ENCODE measurements at regions not wholly inside any gene's neighbourhood (a gene's known extent, or its start where the extent isn't known, plus 50 kb on each side); places are given as distances from the start of the nearest gene placed in this dataset.

- no peak overlapping the region for H3K27ac ChIP-seq (ENCODE audit: low read depth, low read length)
- H3K9ac ChIP-seq (ENCODE audit: low read length), result no peak overlapping the region
- no peak overlapping the region for H3K4me3 ChIP-seq (ENCODE audit: low read length)
- H3K36me3 ChIP-seq (ENCODE audit: control insufficient read depth, insufficient read depth, low read length), result no peaks in the 10 kb centered on the region
- no peaks in the 10 kb centered on the region for H3K27me3 ChIP-seq (ENCODE audit: control insufficient read depth, insufficient read depth, low read length)
- peaks cover 2% of the 10 kb centered on the region for H3K4me1 ChIP-seq (ENCODE audit: control insufficient read depth, insufficient read depth, low read length)
Measured at GRCh38 chr12:90622431-90622830, 332.5 kb downstream of the CCER1 start.

GRCh38 chr12:90621927-90622326, 333.0 kb downstream of the CCER1 start:
- H3K4me1 ChIP-seq (ENCODE audit: control insufficient read depth, insufficient read depth, low read length), result peaks cover 2% of the 10 kb centered on the region
- no peak overlapping the region for H3K9ac ChIP-seq (ENCODE audit: low read length)
- H3K36me3 ChIP-seq (ENCODE audit: control insufficient read depth, insufficient read depth, low read length), result no peaks in the 10 kb centered on the region
- no peak overlapping the region for H3K4me3 ChIP-seq (ENCODE audit: low read length)
- H3K27ac ChIP-seq (ENCODE audit: low read depth, low read length), result no peak overlapping the region
- H3K27me3 ChIP-seq (ENCODE audit: control insufficient read depth, insufficient read depth, low read length), result no peaks in the 10 kb centered on the region

- Histone ChIP-seq H3K27ac (ENCODE audit: low read depth, low read length) (no peak overlapping the region), H3K27me3 (ENCODE audit: control insufficient read depth, insufficient read depth, low read length) (no peaks in the 10 kb centered on the region), H3K4me3 (ENCODE audit: low read length) (no peak overlapping the region), H3K9ac (ENCODE audit: low read length) (no peak overlapping the region), H3K36me3 (ENCODE audit: control insufficient read depth, insufficient read depth, low read length) (no peaks in the 10 kb centered on the region), H3K4me1 (ENCODE audit: control insufficient read depth, insufficient read depth, low read length) (peaks cover 2% of the 10 kb centered on the region)
Measured at GRCh38 chr12:90619943-90620342, 335.0 kb downstream of the CCER1 start.

GRCh38 chr12:90618586-90618985, 336.4 kb downstream of the CCER1 start:
- Histone ChIP-seq H3K27me3 (ENCODE audit: control insufficient read depth, insufficient read depth, low read length) (no peaks in the 10 kb centered on the region), H3K4me3 (ENCODE audit: low read length) (no peak overlapping the region), H3K27ac (ENCODE audit: low read depth, low read length) (no peak overlapping the region), H3K4me1 (ENCODE audit: control insufficient read depth, insufficient read depth, low read length) (peaks cover 2% of the 10 kb centered on the region), H3K36me3 (ENCODE audit: control insufficient read depth, insufficient read depth, low read length) (no peaks in the 10 kb centered on the region), H3K9ac (ENCODE audit: low read length) (no peak overlapping the region)

GRCh38 chr12:90611891-90612290, 343.1 kb downstream of the CCER1 start:
- no peaks in the 10 kb centered on the region for H3K4me1 ChIP-seq (ENCODE audit: control insufficient read depth, insufficient read depth, low read length)
- no peak overlapping the region for H3K4me3 ChIP-seq (ENCODE audit: low read length)
- no peak overlapping the region for H3K27ac ChIP-seq (ENCODE audit: low read depth, low read length)
- H3K27me3 ChIP-seq (ENCODE audit: control insufficient read depth, insufficient read depth, low read length), result no peaks in the 10 kb centered on the region
- H3K36me3 ChIP-seq (ENCODE audit: control insufficient read depth, insufficient read depth, low read length), result no peaks in the 10 kb centered on the region
- no peak overlapping the region for H3K9ac ChIP-seq (ENCODE audit: low read length)

GRCh38 chr12:90611048-90611447, 343.9 kb downstream of the CCER1 start:
- Histone ChIP-seq H3K27ac (ENCODE audit: low read depth, low read length) (no peak overlapping the region), H3K27me3 (ENCODE audit: control insufficient read depth, insufficient read depth, low read length) (no peaks in the 10 kb centered on the region), H3K4me3 (ENCODE audit: low read length) (no peak overlapping the region), H3K4me1 (ENCODE audit: control insufficient read depth, insufficient read depth, low read length) (no peaks in the 10 kb centered on the region), H3K9ac (ENCODE audit: low read length) (no peak overlapping the region), H3K36me3 (ENCODE audit: control insufficient read depth, insufficient read depth, low read length) (no peaks in the 10 kb centered on the region)

- H3K9ac ChIP-seq (ENCODE audit: low read length), result no peak overlapping the region
- no peaks in the 10 kb centered on the region for H3K27me3 ChIP-seq (ENCODE audit: control insufficient read depth, insufficient read depth, low read length)
- no peaks in the 10 kb centered on the region for H3K36me3 ChIP-seq (ENCODE audit: control insufficient read depth, insufficient read depth, low read length)
- H3K27ac ChIP-seq (ENCODE audit: low read depth, low read length), result no peak overlapping the region
- H3K4me3 ChIP-seq (ENCODE audit: low read length), result no peak overlapping the region
- no peaks in the 10 kb centered on the region for H3K4me1 ChIP-seq (ENCODE audit: control insufficient read depth, insufficient read depth, low read length)
Measured at GRCh38 chr12:90593596-90594295, 361.2 kb downstream of the CCER1 start.

- Histone ChIP-seq H3K27me3 (ENCODE audit: control insufficient read depth, insufficient read depth, low read length) (no peaks in the 10 kb centered on the region), H3K9ac (ENCODE audit: low read length) (no peak overlapping the region), H3K4me1 (ENCODE audit: control insufficient read depth, insufficient read depth, low read length) (no peaks in the 10 kb centered on the region), H3K36me3 (ENCODE audit: control insufficient read depth, insufficient read depth, low read length) (no peaks in the 10 kb centered on the region), H3K27ac (ENCODE audit: low read depth, low read length) (no peak overlapping the region), H3K4me3 (ENCODE audit: low read length) (no peak overlapping the region)
Measured at GRCh38 chr12:90589956-90590355, 365.0 kb downstream of the CCER1 start.

GRCh38 chr12:90585640-90586304, 369.2 kb downstream of the CCER1 start:
- H3K27me3 ChIP-seq (ENCODE audit: control insufficient read depth, insufficient read depth, low read length), result no peaks in the 10 kb centered on the region
- no peaks in the 10 kb centered on the region for H3K4me1 ChIP-seq (ENCODE audit: control insufficient read depth, insufficient read depth, low read length)
- H3K27ac ChIP-seq (ENCODE audit: low read depth, low read length), result no peak overlapping the region
- no peaks in the 10 kb centered on the region for H3K36me3 ChIP-seq (ENCODE audit: control insufficient read depth, insufficient read depth, low read length)
- no peak overlapping the region for H3K9ac ChIP-seq (ENCODE audit: low read length)
- no peak overlapping the region for H3K4me3 ChIP-seq (ENCODE audit: low read length)

- Histone ChIP-seq H3K27ac (ENCODE audit: low read depth, low read length) (no peak overlapping the region), H3K4me3 (ENCODE audit: low read length) (no peak overlapping the region), H3K36me3 (ENCODE audit: control insufficient read depth, insufficient read depth, low read length) (no peaks in the 10 kb centered on the region), H3K27me3 (ENCODE audit: control insufficient read depth, insufficient read depth, low read length) (no peaks in the 10 kb centered on the region), H3K4me1 (ENCODE audit: control insufficient read depth, insufficient read depth, low read length) (no peaks in the 10 kb centered on the region), H3K9ac (ENCODE audit: low read length) (no peak overlapping the region)
Measured at GRCh38 chr12:90576707-90577106, 378.3 kb downstream of the CCER1 start.

GRCh38 chr12:90575995-90576394, 379.0 kb downstream of the CCER1 start:
- no peaks in the 10 kb centered on the region for H3K4me1 ChIP-seq (ENCODE audit: control insufficient read depth, insufficient read depth, low read length)

GRCh38 chr12:90574676-90575075, 380.3 kb downstream of the CCER1 start:
- Histone ChIP-seq H3K4me1 (ENCODE audit: control insufficient read depth, insufficient read depth, low read length) (no peaks in the 10 kb centered on the region), H3K4me3 (ENCODE audit: low read length) (no peak overlapping the region), H3K9ac (ENCODE audit: low read length) (no peak overlapping the region), H3K36me3 (ENCODE audit: control insufficient read depth, insufficient read depth, low read length) (no peaks in the 10 kb centered on the region), H3K27ac (ENCODE audit: low read depth, low read length) (no peak overlapping the region), H3K27me3 (ENCODE audit: control insufficient read depth, insufficient read depth, low read length) (no peaks in the 10 kb centered on the region)

More at GRCh38 chr12:90575995-90576394, 379.0 kb downstream of the CCER1 start:
- H3K36me3 ChIP-seq (ENCODE audit: control insufficient read depth, insufficient read depth, low read length), result no peaks in the 10 kb centered on the region
- H3K4me3 ChIP-seq (ENCODE audit: low read length), result no peak overlapping the region
- no peak overlapping the region for H3K9ac ChIP-seq (ENCODE audit: low read length)
- H3K27me3 ChIP-seq (ENCODE audit: control insufficient read depth, insufficient read depth, low read length), result no peaks in the 10 kb centered on the region
- no peak overlapping the region for H3K27ac ChIP-seq (ENCODE audit: low read depth, low read length)

- Histone ChIP-seq H3K4me1 (ENCODE audit: control insufficient read depth, insufficient read depth, low read length) (no peaks in the 10 kb centered on the region), H3K27me3 (ENCODE audit: control insufficient read depth, insufficient read depth, low read length) (no peaks in the 10 kb centered on the region), H3K9ac (ENCODE audit: low read length) (no peak overlapping the region), H3K36me3 (ENCODE audit: control insufficient read depth, insufficient read depth, low read length) (no peaks in the 10 kb centered on the region), H3K27ac (ENCODE audit: low read depth, low read length) (no peak overlapping the region), H3K4me3 (ENCODE audit: low read length) (no peak overlapping the region)
Measured at GRCh38 chr12:90572778-90573177, 382.2 kb downstream of the CCER1 start.
